ENCODE measurements at regions not wholly inside any gene's neighbourhood (a gene's known extent, or its start where the extent isn't known, plus 50 kb on each side); places are given as distances from the start of the nearest gene placed in this dataset.

- DNase-seq: no peak
These were observed 622.6 kb downstream of the AACS start for GRCh38 chr12:125687820-125688219.

- DNase-seq: no peak
These were observed 623.0 kb downstream of the AACS start for GRCh38 chr12:125688223-125688622.

- no peak for DNase-seq
These were observed 623.6 kb downstream of the AACS start for GRCh38 chr12:125688881-125689280.

GRCh38 chr12:125689576-125690410, 624.6 kb downstream of the AACS start:
- no peak for DNase-seq

- DNase-seq: no peak
These were observed 625.6 kb downstream of the AACS start for GRCh38 chr12:125690841-125691240.

GRCh38 chr12:125696054-125696453, 630.8 kb downstream of the AACS start:
- DNase-seq: no peak

GRCh38 chr12:125704803-125705202, 639.6 kb downstream of the AACS start:
- DNase-seq: no peak

- no peak for DNase-seq
These were observed 655.7 kb downstream of the AACS start for GRCh38 chr12:125720961-125721360.

- DNase-seq: no peak
These were observed 668.9 kb downstream of the AACS start for GRCh38 chr12:125734137-125734536.

GRCh38 chr12:125738211-125738610, 673.0 kb downstream of the AACS start:
- DNase-seq: no peak

- no peak for DNase-seq
These were observed 677.2 kb downstream of the AACS start for GRCh38 chr12:125742413-125742812.

GRCh38 chr12:125744201-125744600, 679.0 kb downstream of the AACS start:
- DNase-seq: no peak

- no peak for DNase-seq
These were observed 690.3 kb downstream of the AACS start for GRCh38 chr12:125755512-125755911.

GRCh38 chr12:125766091-125766490, 700.9 kb downstream of the AACS start:
- DNase-seq: no peak

GRCh38 chr12:125772403-125772802, 707.2 kb downstream of the AACS start:
- no peak for DNase-seq

GRCh38 chr12:125773033-125773640, 707.9 kb downstream of the AACS start:
- no peak for DNase-seq

- no peak for DNase-seq
These were observed 710.3 kb downstream of the AACS start for GRCh38 chr12:125775507-125775906.

GRCh38 chr12:125776212-125776611, 711.0 kb downstream of the AACS start:
- no peak for DNase-seq

GRCh38 chr12:125786143-125786542, 720.9 kb downstream of the AACS start:
- no peak for DNase-seq

GRCh38 chr12:125794401-125794800, 729.2 kb downstream of the AACS start:
- DNase-seq: no peak

- DNase-seq: no peak
These were observed 732.4 kb downstream of the AACS start for GRCh38 chr12:125797421-125798175.

- no peak for DNase-seq
These were observed 739.4 kb downstream of the AACS start for GRCh38 chr12:125804660-125805059.

GRCh38 chr12:125824276-125824675, 759.0 kb downstream of the AACS start:
- no peak for DNase-seq

GRCh38 chr12:125835852-125836251, 770.6 kb downstream of the AACS start:
- no peak for DNase-seq
